ENCODE measurements at regions not wholly inside any gene's neighbourhood (a gene's known extent, or its start where the extent isn't known, plus 50 kb on each side); places are given as distances from the start of the nearest gene placed in this dataset.

DNA sequence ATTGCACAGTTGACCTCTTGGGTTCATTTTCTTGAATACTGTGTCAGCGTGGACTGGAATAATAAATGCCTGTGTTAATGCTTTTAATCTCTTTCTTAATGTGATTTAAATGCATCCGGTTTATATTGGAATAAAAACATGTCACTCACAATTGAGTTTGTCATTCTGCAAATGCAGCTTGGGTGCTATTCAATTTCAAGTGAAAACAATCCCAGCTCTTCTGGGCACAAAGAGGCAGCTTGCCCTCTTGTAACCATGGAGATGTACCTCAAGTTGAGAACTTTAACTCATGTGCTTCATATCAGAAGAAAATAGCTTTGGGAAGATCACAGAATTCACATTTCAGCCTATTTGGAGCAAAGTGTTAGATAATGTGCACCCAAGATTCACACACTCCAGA is 355.7 kb upstream of the GNPDA2 start:
- TF ChIP-seq EZH2phosphoT487 (IDR thresholded peaks at IDR 0.05; ENCODE audit: borderline replicate concordance, low read length) (no peak), CTCF (IDR thresholded peaks at IDR 0.05; ENCODE audit: low read depth, low read length, poor library complexity, severe bottlenecking) (no peak)
- no peaks in the 10 kb centered on the region for H3F3A ChIP-seq (ENCODE audit: control insufficient read depth, insufficient read depth)
- no peak overlapping the region for H3K27ac ChIP-seq (ENCODE audit: low read depth, low read length)
- no peak overlapping the region for H3K4me3 ChIP-seq (ENCODE audit: low read length)
- no peaks in the 10 kb centered on the region for H4K20me1 ChIP-seq (ENCODE audit: control insufficient read depth, insufficient read depth, low read depth, low read length)
- H3K4me1 ChIP-seq (ENCODE audit: control insufficient read depth, low read length), result no peaks in the 10 kb centered on the region
- no peaks in the 10 kb centered on the region for H3K27me3 ChIP-seq (ENCODE audit: control insufficient read depth, low read length)
- no peaks in the 10 kb centered on the region for H3K79me2 ChIP-seq (ENCODE audit: control insufficient read depth, low read length)
- H3K9me3 ChIP-seq (ENCODE audit: control insufficient read depth, insufficient read depth, low read length), result no peaks in the 10 kb centered on the region
- H3K4me2 ChIP-seq (ENCODE audit: low read length), result no peak overlapping the region
- H3K36me3 ChIP-seq (ENCODE audit: control insufficient read depth, low read length), result no peaks in the 10 kb centered on the region
- no peaks in the 10 kb centered on the region for H3K9me2 ChIP-seq (replicated peaks; ENCODE audit: control insufficient read depth, low read length)

- no peaks in the 10 kb centered on the region for H3K9me2 ChIP-seq (replicated peaks; ENCODE audit: control insufficient read depth, low read length)
- H3K4me3 ChIP-seq (ENCODE audit: low read length), result no peak overlapping the region
- no peak overlapping the region for H3K4me2 ChIP-seq (ENCODE audit: low read length)
- no peaks in the 10 kb centered on the region for H3K79me2 ChIP-seq (ENCODE audit: control insufficient read depth, low read length)
- H3K27me3 ChIP-seq (ENCODE audit: control insufficient read depth, low read length), result no peaks in the 10 kb centered on the region
- no peaks in the 10 kb centered on the region for H3K36me3 ChIP-seq (ENCODE audit: control insufficient read depth, low read length)
- no peaks in the 10 kb centered on the region for H3F3A ChIP-seq (ENCODE audit: control insufficient read depth, insufficient read depth)
- no peaks in the 10 kb centered on the region for H3K4me1 ChIP-seq (ENCODE audit: control insufficient read depth, low read length)
- H4K20me1 ChIP-seq (ENCODE audit: control insufficient read depth, insufficient read depth, low read depth, low read length), result no peaks in the 10 kb centered on the region
- TF ChIP-seq EZH2phosphoT487 (IDR thresholded peaks at IDR 0.05; ENCODE audit: borderline replicate concordance, low read length) (no peak), CTCF (IDR thresholded peaks at IDR 0.05; ENCODE audit: low read depth, low read length, poor library complexity, severe bottlenecking) (no peak)
- no peak overlapping the region for H3K27ac ChIP-seq (ENCODE audit: low read depth, low read length)
- H3K9me3 ChIP-seq (ENCODE audit: control insufficient read depth, insufficient read depth, low read length), result no peaks in the 10 kb centered on the region
Observed at GRCh38 chr4:45079616-45080015, 353.3 kb upstream of the GNPDA2 start.

- Histone ChIP-seq H4K20me1 (ENCODE audit: control insufficient read depth, insufficient read depth, low read depth, low read length) (no peaks in the 10 kb centered on the region), H3K79me2 (ENCODE audit: control insufficient read depth, low read length) (no peaks in the 10 kb centered on the region), H3K9me3 (ENCODE audit: control insufficient read depth, insufficient read depth, low read length) (no peaks in the 10 kb centered on the region), H3K4me1 (ENCODE audit: control insufficient read depth, low read length) (no peaks in the 10 kb centered on the region), H3K27me3 (ENCODE audit: control insufficient read depth, low read length) (no peaks in the 10 kb centered on the region), H3K4me3 (ENCODE audit: low read length) (no peak overlapping the region), H3K4me2 (ENCODE audit: low read length) (no peak overlapping the region), H3K9me2 (replicated peaks; ENCODE audit: control insufficient read depth, low read length) (no peaks in the 10 kb centered on the region), H3K27ac (ENCODE audit: low read depth, low read length) (no peak overlapping the region), H3K36me3 (ENCODE audit: control insufficient read depth, low read length) (no peaks in the 10 kb centered on the region), H3F3A (ENCODE audit: control insufficient read depth, insufficient read depth) (no peaks in the 10 kb centered on the region)
- TF ChIP-seq CTCF (IDR thresholded peaks at IDR 0.05; ENCODE audit: low read depth, low read length, poor library complexity, severe bottlenecking), result no peak
- TF ChIP-seq EZH2phosphoT487 (IDR thresholded peaks at IDR 0.05; ENCODE audit: borderline replicate concordance, low read length), result no peak
Observed at GRCh38 chr4:45078201-45078600, 351.8 kb upstream of the GNPDA2 start.

DNA sequence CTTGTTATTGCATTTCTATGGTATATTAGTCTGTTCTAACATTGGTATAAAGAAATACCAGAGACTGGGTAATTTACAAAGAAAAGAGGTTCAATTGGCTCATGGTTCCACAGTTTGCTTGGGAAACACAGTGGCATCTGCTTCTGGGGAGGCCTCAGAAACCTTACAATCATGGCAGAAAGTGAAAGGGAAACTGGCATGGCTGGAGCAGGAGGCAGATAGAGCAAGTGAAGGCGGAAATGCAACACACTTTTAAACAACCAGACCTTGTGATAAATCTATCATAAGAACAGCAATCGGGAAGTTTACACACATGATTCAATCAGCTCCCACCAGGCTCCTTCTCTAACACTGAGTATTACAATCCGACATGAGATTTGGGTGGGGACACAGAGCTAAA is 346.6 kb upstream of the GNPDA2 start:
- Histone ChIP-seq H3K27me3 (ENCODE audit: control insufficient read depth, low read length) (no peaks in the 10 kb centered on the region), H3K27ac (ENCODE audit: low read depth, low read length) (no peak overlapping the region), H3K4me1 (ENCODE audit: control insufficient read depth, low read length) (no peaks in the 10 kb centered on the region), H3K9me2 (replicated peaks; ENCODE audit: control insufficient read depth, low read length) (no peaks in the 10 kb centered on the region), H3F3A (ENCODE audit: control insufficient read depth, insufficient read depth) (no peaks in the 10 kb centered on the region), H3K36me3 (ENCODE audit: control insufficient read depth, low read length) (no peaks in the 10 kb centered on the region), H4K20me1 (ENCODE audit: control insufficient read depth, insufficient read depth, low read depth, low read length) (no peaks in the 10 kb centered on the region), H3K4me3 (ENCODE audit: low read length) (no peak overlapping the region), H3K79me2 (ENCODE audit: control insufficient read depth, low read length) (no peaks in the 10 kb centered on the region), H3K9me3 (ENCODE audit: control insufficient read depth, insufficient read depth, low read length) (no peaks in the 10 kb centered on the region), H3K4me2 (ENCODE audit: low read length) (no peak overlapping the region)
- no peak for TF ChIP-seq EZH2phosphoT487 (IDR thresholded peaks at IDR 0.05; ENCODE audit: borderline replicate concordance, low read length)
- TF ChIP-seq CTCF (IDR thresholded peaks at IDR 0.05; ENCODE audit: low read depth, low read length, poor library complexity, severe bottlenecking), result no peak

Data from DOHH2 (cell line).